Neural progenitor cell (in vitro differentiated cells): ENCODE measurements at regions not wholly inside any gene's neighbourhood (a gene's known extent, or its start where the extent isn't known, plus 50 kb on each side); places are given as distances from the start of the nearest gene placed in this dataset.

Source experiments
- DNase-seq: peaks from one replicate; pipeline ENCODE4 v3.0.0-alpha.2; 2016; ENCODE audit warnings: low spot score
- H2AFZ ChIP-seq: fragments of 200-600 bp; sonication (generic); replicated peaks from 2 replicates; pipeline ENCODE4 v1.6.1; 2016; ENCODE audit warnings: antibody characterized with exemption
- H3F3A ChIP-seq: fragments of 200-600 bp; sonication (generic); 2 replicates; pipeline ENCODE4 v1.6.1; 2016; ENCODE audit warnings: antibody characterized with exemption, low read depth
- H3K27ac ChIP-seq: fragments of 200-600 bp; sonication (generic); 2 replicates; pipeline ENCODE4 v1.5.1; 2016; ENCODE audit warnings: mild to moderate bottlenecking
- H3K27me3 ChIP-seq: fragments of 200-600 bp; sonication (generic); 2 replicates; pipeline ENCODE4 v1.6.1; 2016; ENCODE audit warnings: mild to moderate bottlenecking, moderate library complexity
- H3K36me3 ChIP-seq: fragments of 200-600 bp; sonication (generic); 2 replicates; pipeline ENCODE4 v1.5.1; 2016
- H3K4me1 ChIP-seq: fragments of 200-600 bp; sonication (generic); 2 replicates; pipeline ENCODE4 v1.6.1; 2016; ENCODE audit warnings: mixed run types
- H3K4me2 ChIP-seq: fragments of 200-600 bp; sonication (generic); 2 replicates; pipeline ENCODE4 v1.6.1; 2016
- H3K4me3 ChIP-seq: fragments of 200-600 bp; sonication (generic); 2 replicates; pipeline ENCODE4 v1.5.1; 2016
- H3K79me2 ChIP-seq: fragments of 200-600 bp; sonication (generic); 2 replicates; pipeline ENCODE4 v1.6.1; 2016; ENCODE audit warnings: low read depth
- H3K9ac ChIP-seq: fragments of 200-600 bp; sonication (generic); 2 replicates; pipeline ENCODE4 v1.6.1; 2016
- H3K9me3 ChIP-seq: fragments of 200-600 bp; sonication (generic); 2 replicates; pipeline ENCODE4 v1.5.1; 2016; ENCODE audit warnings: low read depth
- H4K20me1 ChIP-seq: fragments of 200-600 bp; sonication (generic); 2 replicates; pipeline ENCODE4 v1.6.1; 2016; ENCODE audit warnings: low read depth
- H3K27ac Mint-ChIP-seq: 3 replicates; pipeline ENCODE4 v1.8.0; 2021; ENCODE audit warnings: mixed read lengths
- H3K27me3 Mint-ChIP-seq: 2 replicates; pipeline ENCODE4 v1.8.0; 2022; ENCODE audit warnings: low read depth, mild to moderate bottlenecking, inconsistent platforms, moderate library complexity, mixed read lengths; ENCODE audit not compliant: insufficient read depth
- H3K36me3 Mint-ChIP-seq: 3 replicates; pipeline ENCODE4 v1.8.0; 2021; ENCODE audit warnings: mixed read lengths
- H3K4me1 Mint-ChIP-seq: 3 replicates; pipeline ENCODE4 v1.8.0; 2021; ENCODE audit warnings: mixed read lengths
- H3K4me3 Mint-ChIP-seq: 3 replicates; pipeline ENCODE4 v1.8.0; 2021; ENCODE audit warnings: mild to moderate bottlenecking, moderate library complexity, mixed read lengths
- H3K9me3 Mint-ChIP-seq: 3 replicates; pipeline ENCODE4 v1.8.0; 2020; ENCODE audit warnings: mixed read lengths
- CTCF ChIP-seq: fragments of 200-600 bp; sonication (generic); IDR thresholded peaks from 2 replicates; pipeline ENCODE4 v1.5.1; 2017; ENCODE audit warnings: antibody characterized with exemption, mild to moderate bottlenecking
- EZH2 ChIP-seq: fragments of 200-600 bp; sonication (generic); IDR thresholded peaks from 2 replicates; pipeline ENCODE4 v1.6.1; 2017; ENCODE audit warnings: antibody characterized with exemption, mild to moderate bottlenecking, moderate library complexity
- EZH2phosphoT487 ChIP-seq: fragments of 200-600 bp; sonication (generic); IDR thresholded peaks from 2 replicates; pipeline ENCODE4 v1.6.1; 2017; ENCODE audit warnings: antibody characterized with exemption

GRCh38 chr6:56714273-56714672 is 71.6 kb upstream of the DST start:
- Histone ChIP-seq H3K36me3 (no peaks in the 10 kb centered on the region), H3K9ac (no peak overlapping the region), H3K27me3 (no peaks in the 10 kb centered on the region), H3K9me3 (no peaks in the 10 kb centered on the region), H3K27ac (no peak overlapping the region), H4K20me1 (peaks cover 58% of the 10 kb centered on the region), H3K4me1 (peaks cover 47% of the 10 kb centered on the region), H3K4me2 (no peak overlapping the region), H3K4me3 (no peak overlapping the region), H3K79me2 (peaks cover 95% of the 10 kb centered on the region), H3F3A (peaks cover 47% of the 10 kb centered on the region), H2AFZ (no peak overlapping the region)
- H3K4me3 Mint-ChIP-seq, result no peak overlapping the region
- H3K27me3 Mint-ChIP-seq, result no peaks in the 10 kb centered on the region
- peaks cover 57% of the 10 kb centered on the region for H3K4me1 Mint-ChIP-seq
- no peak for DNase-seq
- H3K27ac Mint-ChIP-seq, result no peak overlapping the region
- TF ChIP-seq EZH2phosphoT487 (no peak), EZH2 (no peak), CTCF (no peak)
- H3K9me3 Mint-ChIP-seq, result peaks cover 10% of the 10 kb centered on the region
- H3K36me3 Mint-ChIP-seq, result peaks cover 14% of the 10 kb centered on the region

GRCh38 chr6:56713254-56713672 is 70.6 kb upstream of the DST start:
- peaks cover 47% of the 10 kb centered on the region for H3F3A ChIP-seq
- no peaks in the 10 kb centered on the region for H3K36me3 ChIP-seq
- no peak overlapping the region for H3K9ac ChIP-seq
- H3K9me3 ChIP-seq, result no peaks in the 10 kb centered on the region
- no peak overlapping the region for H3K4me2 ChIP-seq
- H3K79me2 ChIP-seq, result peaks cover 95% of the 10 kb centered on the region
- no peaks in the 10 kb centered on the region for H3K27me3 ChIP-seq
- TF ChIP-seq EZH2phosphoT487 (no peak), EZH2 (no peak), CTCF (no peak)
- H3K27ac Mint-ChIP-seq, result no peak overlapping the region
- no peaks in the 10 kb centered on the region for H3K27me3 Mint-ChIP-seq
- H4K20me1 ChIP-seq, result peaks cover 66% of the 10 kb centered on the region
- no peak for DNase-seq
- no peak overlapping the region for H3K4me3 Mint-ChIP-seq
- H3K9me3 Mint-ChIP-seq, result peaks cover 2% of the 10 kb centered on the region
- H3K36me3 Mint-ChIP-seq, result peaks cover 7% of the 10 kb centered on the region
- peaks cover 48% of the 10 kb centered on the region for H3K4me1 ChIP-seq
- no peak overlapping the region for H3K4me3 ChIP-seq
- H3K4me1 Mint-ChIP-seq, result peaks cover 62% of the 10 kb centered on the region
- H2AFZ ChIP-seq, result no peak overlapping the region
- H3K27ac ChIP-seq, result no peak overlapping the region

- Mint-ChIP-seq H3K27me3 (no peaks in the 10 kb centered on the region), H3K4me1 (peaks cover 49% of the 10 kb centered on the region), H3K36me3 (peaks cover 7% of the 10 kb centered on the region), H3K4me3 (no peak overlapping the region), H3K9me3 (no peaks in the 10 kb centered on the region), H3K27ac (no peak overlapping the region)
- H3K27ac ChIP-seq, result peak overlapping the region; percentile 49
- H3K4me3 ChIP-seq, result no peak overlapping the region
- DNase-seq, result no peak
- no peaks in the 10 kb centered on the region for H3K36me3 ChIP-seq
- peaks cover 94% of the 10 kb centered on the region for H3K79me2 ChIP-seq
- H3K9me3 ChIP-seq, result no peaks in the 10 kb centered on the region
- no peak overlapping the region for H2AFZ ChIP-seq
- no peaks in the 10 kb centered on the region for H3K27me3 ChIP-seq
- H3K4me2 ChIP-seq, result no peak overlapping the region
- peaks cover 57% of the 10 kb centered on the region for H4K20me1 ChIP-seq
- H3K9ac ChIP-seq, result no peak overlapping the region
- peaks cover 40% of the 10 kb centered on the region for H3K4me1 ChIP-seq
- TF ChIP-seq EZH2, result no peak
- no peak for TF ChIP-seq EZH2phosphoT487
- TF ChIP-seq CTCF, result no peak
- peaks cover 36% of the 10 kb centered on the region for H3F3A ChIP-seq
Observed at GRCh38 chr6:56710967-56711366, 68.3 kb upstream of the DST start.
